AG09309 (cell line): ENCODE measurements at regions not wholly inside any gene's neighbourhood (a gene's known extent, or its start where the extent isn't known, plus 50 kb on each side); places are given as distances from the start of the nearest gene placed in this dataset.

Source experiments
- DNase-seq: peaks from one replicate; pipeline ENCODE4 v3.0.0-alpha.2; 2010; ENCODE audit warnings: low read depth
- H3K4me3 ChIP-seq: 2 replicates; pipeline ENCODE4 v1.5.1; 2011; ENCODE audit warnings: mild to moderate bottlenecking, low read depth, low read length, moderate library complexity; ENCODE audit not compliant: control insufficient read depth
- TF ChIP-seq, protein P1 (sequence below): IDR thresholded peaks from 2 replicates; pipeline ENCODE4 v1.5.1; 2011; ENCODE audit warnings: mild to moderate bottlenecking, low read depth, low read length, inconsistent platforms; ENCODE audit not compliant: insufficient read depth, control insufficient read depth; ENCODE audit errors: missing control alignments

- H3K4me3 ChIP-seq: no peak overlapping the region
- TF ChIP-seq, protein P1, sequence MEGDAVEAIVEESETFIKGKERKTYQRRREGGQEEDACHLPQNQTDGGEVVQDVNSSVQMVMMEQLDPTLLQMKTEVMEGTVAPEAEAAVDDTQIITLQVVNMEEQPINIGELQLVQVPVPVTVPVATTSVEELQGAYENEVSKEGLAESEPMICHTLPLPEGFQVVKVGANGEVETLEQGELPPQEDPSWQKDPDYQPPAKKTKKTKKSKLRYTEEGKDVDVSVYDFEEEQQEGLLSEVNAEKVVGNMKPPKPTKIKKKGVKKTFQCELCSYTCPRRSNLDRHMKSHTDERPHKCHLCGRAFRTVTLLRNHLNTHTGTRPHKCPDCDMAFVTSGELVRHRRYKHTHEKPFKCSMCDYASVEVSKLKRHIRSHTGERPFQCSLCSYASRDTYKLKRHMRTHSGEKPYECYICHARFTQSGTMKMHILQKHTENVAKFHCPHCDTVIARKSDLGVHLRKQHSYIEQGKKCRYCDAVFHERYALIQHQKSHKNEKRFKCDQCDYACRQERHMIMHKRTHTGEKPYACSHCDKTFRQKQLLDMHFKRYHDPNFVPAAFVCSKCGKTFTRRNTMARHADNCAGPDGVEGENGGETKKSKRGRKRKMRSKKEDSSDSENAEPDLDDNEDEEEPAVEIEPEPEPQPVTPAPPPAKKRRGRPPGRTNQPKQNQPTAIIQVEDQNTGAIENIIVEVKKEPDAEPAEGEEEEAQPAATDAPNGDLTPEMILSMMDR: no peak
- DNase-seq: no peak
Measured at GRCh38 chr11:70761094-70761907, 363.0 kb downstream of the CTTN start.

- DNase-seq: no peak
- H3K4me3 ChIP-seq: no peak overlapping the region
- TF ChIP-seq, protein P1: no peak
Measured at GRCh38 chr11:70761908-70762337, 363.6 kb downstream of the CTTN start.

GRCh38 chr11:70762810-70763209, 364.5 kb downstream of the CTTN start:
- no peak for DNase-seq
- no peak overlapping the region for H3K4me3 ChIP-seq
- TF ChIP-seq, protein P1: no peak

- TF ChIP-seq, protein P1: no peak
- peak; percentile 53 for DNase-seq
Measured at GRCh38 chr11:70763606-70764005, 365.3 kb downstream of the CTTN start.

DNA sequence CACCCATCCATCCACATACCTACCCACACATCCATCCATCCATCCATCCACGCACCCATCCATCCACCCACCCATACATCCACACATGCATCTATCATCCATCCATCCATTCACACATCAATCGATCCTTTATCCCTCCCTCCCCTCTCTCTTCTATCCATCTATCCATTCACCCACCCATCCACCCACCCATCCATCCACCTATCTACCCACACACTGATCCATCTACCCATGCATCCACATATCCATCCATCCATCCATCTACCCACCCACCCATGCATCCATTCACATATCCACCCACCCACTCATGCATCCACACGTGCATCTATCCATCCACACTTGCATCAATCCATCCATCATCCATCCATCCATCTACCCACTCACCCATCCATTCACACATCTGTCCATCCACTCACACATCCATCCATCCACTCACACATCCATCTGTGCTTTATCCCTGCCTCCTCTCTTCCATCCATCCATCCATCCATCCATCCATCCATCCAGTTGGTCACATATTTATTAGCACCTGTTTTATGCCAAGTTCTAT, 366.1 kb downstream of the CTTN start:
- no peak for DNase-seq
- TF ChIP-seq, protein P1: no peak

More at GRCh38 chr11:70763606-70764005, 365.3 kb downstream of the CTTN start:
- no peak overlapping the region for H3K4me3 ChIP-seq

GRCh38 chr11:70766901-70767300, 368.6 kb downstream of the CTTN start:
- TF ChIP-seq, protein P1: no peak
- no peak for DNase-seq
- H3K4me3 ChIP-seq: no peak overlapping the region

More for the DNA sequence above, 366.1 kb downstream of the CTTN start:
- H3K4me3 ChIP-seq: no peak overlapping the region
